GM19397 (cell line): ENCODE measurements at regions not wholly inside any gene's neighbourhood (a gene's known extent, or its start where the extent isn't known, plus 50 kb on each side); places are given as distances from the start of the nearest gene placed in this dataset.

Source experiments
- ATAC-seq: cut with Tn5 transposase; IDR thresholded peaks from one replicate; pipeline ENCODE4 v1.9.1; 2021; ENCODE audit warnings: mild to moderate bottlenecking, moderate library complexity; ENCODE audit not compliant: unreplicated experiment

DNA sequence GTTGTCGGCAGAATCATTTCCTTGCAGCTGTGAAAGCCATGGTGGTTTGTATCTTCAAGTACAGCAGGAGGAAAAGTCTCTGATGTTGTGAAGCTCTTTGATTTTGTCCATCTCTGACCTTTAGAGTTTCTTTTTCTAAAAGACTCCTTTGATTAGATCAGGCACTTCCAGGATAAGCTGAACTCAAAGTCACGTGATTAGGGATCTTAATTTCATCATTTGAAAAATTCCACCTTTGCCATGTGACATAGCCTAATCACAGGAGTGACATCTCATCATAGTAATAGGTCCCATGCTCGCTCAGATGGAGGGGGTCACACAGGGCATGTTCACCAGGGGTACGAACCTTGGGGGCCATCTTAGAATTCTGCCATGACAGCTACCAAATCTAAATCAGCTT is 441.5 kb upstream of the CDH4 start:
- ATAC-seq = no peak

GRCh38 chr20:60812561-60812960 is 439.5 kb upstream of the CDH4 start:
- ATAC-seq = no peak

DNA sequence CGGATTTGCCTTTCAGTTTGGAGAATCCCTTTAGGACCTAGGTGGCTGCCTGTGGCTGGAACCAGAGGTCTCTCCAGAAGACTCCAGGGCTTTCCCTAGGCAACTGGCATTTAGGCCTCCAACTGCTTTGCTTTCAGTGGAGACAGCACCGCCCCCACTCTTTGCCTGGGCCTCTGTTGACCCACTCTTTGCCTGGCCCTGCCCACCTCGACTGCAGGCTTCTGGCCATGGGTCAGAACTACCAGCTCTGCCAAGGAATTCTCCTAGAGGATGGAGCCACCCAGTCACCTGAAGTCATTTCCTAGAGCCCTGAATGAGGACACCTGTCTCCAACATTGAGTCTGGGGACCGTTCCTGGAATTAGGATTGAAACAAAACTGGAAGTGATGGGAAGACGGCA is 439.0 kb upstream of the CDH4 start:
- ATAC-seq = no peak

DNA sequence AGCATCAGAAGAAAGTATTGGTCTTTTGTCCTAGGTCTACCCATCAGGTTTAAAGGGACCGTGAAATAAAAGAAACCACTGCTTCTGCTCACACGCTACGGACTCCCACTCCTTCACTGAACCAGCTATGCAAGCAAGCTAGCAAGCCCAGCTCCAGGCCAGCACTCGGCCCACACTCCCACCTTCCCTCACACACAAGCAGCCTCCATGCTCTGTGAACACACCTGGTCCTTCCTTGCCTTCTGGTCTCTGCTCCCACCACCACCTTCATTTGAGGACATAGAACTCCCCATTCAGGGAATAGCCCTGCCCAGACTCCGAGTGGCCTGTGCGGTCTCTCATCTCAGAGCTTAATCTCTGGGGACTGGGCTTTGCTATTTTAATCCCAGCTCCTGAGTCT is 436.4 kb upstream of the CDH4 start:
- ATAC-seq = no peak

DNA sequence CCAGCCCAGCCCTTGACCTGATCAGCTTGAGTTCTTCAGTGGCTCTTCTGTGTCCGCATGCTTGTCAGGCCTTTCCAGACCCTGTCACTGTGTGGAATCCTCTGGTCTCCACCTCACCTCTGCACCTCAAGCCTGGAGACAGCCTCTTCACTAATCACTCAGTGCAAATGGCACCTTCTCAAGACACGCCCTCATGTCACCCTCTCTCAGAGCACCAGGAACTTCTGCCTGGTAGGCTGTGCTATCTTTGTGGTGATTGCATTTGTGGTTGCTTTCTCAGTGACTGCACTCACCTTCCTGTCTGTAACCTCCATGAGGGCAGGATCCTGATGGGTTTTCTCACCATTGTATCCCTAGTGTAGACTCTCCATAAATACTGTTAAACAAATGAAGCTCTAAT is 435.2 kb upstream of the CDH4 start:
- no peak for ATAC-seq

- no peak for ATAC-seq
Observed at GRCh38 chr20:60817891-60818290, 434.2 kb upstream of the CDH4 start.

DNA sequence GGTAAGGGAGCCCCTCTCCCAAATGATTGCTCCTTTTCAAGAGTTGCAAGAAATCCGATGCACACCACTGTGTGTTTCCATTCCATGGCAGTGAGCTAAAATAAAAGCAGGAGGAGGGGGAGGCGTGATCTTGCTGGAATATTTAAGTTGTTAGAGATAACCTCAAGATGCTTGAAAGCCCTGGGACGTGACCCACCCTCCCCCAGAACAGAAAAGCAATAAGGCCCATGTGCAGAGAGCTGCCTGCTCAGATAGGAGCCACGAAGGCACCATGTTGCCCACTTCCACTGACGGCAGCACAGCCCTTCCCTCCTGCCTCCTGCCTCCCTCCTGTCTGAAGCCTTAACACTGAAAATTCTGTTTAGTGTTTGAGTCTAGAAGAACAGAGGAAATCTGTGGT is 432.6 kb upstream of the CDH4 start:
- ATAC-seq = no peak

DNA sequence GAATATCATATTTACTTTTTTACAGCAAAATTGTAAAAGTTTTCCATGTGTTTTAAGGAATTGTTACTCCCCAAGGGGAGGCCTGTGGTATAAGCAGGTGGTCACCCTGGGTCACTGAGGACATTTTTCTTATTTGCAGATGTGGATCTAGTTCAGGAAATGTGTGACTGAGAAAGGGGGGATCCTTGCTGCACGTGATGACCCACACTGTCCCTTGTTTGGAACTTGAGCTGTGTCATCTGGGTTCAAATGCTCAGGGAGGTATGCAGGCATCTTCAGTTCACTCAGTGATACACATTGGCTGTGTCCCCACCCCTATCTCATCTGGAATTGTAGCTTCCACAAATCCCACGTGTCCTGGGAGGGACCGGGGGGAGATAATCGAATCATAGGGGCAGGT is 431.9 kb upstream of the CDH4 start:
- ATAC-seq = no peak

DNA sequence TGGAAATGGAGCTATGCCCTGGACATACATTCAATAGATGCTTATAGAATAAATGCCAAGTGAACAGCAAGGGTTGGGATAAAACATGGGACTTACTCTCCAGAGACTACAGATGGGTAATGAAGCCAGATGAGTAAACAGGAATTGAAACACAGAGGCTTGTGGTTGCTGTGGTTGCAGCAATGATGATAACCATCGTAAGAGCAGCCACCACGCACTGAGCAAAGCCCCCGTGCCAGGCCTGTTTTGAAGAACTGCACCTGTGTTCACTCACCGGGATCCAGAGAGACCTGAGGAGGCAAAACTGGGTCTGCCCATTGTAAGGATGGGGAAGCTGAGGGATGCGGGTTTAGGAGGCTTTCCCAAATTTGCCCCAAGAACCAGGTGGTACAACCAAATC is 431.1 kb upstream of the CDH4 start:
- ATAC-seq = no peak

GRCh38 chr20:60822699-60823607 is 429.1 kb upstream of the CDH4 start:
- ATAC-seq = no peak

DNA sequence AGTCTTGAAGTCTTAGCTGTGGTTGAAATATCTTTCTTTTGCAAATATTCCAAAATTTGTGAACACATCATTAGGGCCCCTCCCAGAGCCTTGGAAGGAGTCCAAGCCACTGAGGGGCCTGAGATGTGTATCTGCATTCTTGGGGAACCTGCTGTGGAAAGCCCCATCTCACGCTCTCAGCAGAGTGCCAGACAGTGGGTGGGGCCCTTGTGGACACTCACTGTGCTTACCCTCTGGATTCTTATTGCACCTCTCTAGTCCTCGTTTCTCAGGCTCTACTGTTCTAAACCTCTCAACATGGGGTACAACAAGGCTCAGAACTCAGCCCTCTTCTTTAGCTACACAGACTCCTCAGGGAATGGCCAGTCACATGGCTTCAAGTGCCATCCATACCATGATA is 416.2 kb upstream of the CDH4 start:
- no peak for ATAC-seq

DNA sequence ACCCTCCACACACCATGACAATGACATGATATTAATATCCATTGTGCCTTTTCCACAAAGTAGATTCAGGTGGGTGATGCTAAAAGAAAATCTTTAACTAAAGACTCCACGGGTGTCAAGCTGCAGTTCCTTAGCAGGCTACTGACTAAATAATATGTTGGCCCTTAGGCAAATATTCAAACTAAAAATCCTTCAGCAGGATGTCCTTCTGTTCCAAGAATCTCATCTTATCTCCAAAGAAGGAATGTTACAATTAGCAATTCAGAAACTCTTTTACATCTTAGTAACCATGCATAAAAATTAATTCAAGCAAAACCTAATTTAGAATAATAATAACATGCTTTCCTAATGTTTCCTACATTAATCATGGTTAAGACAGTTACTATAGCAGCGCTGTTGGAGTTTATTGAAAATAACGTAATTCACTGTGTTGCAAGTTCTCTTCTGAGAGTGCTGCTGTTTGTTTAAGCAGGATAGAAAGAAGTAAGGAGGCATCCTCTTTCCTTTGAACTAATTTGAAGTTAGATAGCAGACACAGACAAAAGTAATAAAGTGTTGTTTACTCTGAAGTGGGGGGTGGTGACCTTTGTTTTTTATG is 414.8 kb upstream of the CDH4 start:
- ATAC-seq = no peak

- ATAC-seq = no peak
Observed at GRCh38 chr20:60838297-60838696, 413.8 kb upstream of the CDH4 start.

GRCh38 chr20:60840971-60841370 is 411.1 kb upstream of the CDH4 start:
- no peak for ATAC-seq

GRCh38 chr20:60845146-60845545 is 406.9 kb upstream of the CDH4 start:
- ATAC-seq = no peak

DNA sequence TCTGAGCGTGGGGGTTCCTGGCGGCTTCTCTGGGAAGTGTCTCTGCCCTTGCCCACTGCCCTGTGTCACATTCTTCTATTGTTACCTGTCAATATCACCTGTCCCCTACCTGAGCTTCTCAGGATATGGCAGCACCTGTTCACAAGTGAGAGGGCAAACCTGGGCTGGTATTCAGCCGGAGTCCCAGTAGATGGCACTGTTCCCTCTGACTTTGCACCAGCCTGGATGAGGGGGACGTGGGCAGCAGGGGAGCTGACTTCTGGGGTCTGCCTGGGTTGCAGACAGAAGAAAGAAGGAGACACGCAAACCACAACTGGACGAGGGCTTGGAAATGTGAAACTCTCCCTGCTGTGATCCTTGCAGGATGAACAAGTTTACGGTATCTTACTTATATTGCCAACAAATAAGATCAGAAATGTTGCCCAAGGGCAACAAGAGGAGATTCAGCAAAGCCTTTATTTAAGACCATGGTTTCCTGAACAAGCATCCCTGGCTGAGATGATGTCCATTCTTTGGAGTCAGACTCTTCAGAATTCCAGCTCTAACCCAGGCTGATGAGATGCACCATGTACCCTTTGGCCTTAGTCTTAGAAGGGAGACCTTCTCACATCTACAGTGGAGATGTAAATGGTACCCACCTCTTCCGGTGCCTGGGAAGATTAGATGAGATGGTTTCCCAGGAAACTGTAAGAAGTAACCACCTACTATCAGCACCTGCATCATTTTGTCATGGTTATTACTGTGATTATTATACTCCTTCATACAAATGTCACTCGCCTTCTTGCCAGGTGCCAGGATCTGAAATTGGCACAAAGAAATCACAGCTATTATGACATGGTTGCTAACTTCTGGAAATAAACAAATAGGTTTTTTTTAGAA is 400.0 kb upstream of the CDH4 start:
- no peak for ATAC-seq

- ATAC-seq = no peak
Observed at GRCh38 chr20:60857708-60858107, 394.4 kb upstream of the CDH4 start.

GRCh38 chr20:60862601-60863000 is 389.5 kb upstream of the CDH4 start:
- no peak for ATAC-seq

DNA sequence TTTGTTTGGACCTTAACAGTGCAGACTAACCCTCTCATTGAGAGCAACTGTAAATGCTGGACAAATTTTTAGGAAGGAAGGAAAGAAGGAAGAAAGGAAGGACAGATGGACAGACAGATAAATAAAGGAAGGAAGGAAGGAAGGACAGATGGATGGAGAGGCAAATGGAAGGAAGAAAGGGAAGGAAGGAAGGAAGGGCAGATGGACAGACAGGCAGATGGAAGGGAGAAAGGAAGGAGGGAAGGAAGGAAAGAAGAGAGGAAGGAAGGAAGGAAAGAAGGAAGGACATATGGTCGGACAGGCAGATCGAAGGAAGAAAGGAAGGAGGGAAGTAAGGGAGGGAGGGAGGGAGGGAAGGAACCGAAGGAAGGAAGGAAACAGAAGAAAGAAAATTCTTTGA is 388.5 kb upstream of the CDH4 start:
- ATAC-seq = no peak

DNA sequence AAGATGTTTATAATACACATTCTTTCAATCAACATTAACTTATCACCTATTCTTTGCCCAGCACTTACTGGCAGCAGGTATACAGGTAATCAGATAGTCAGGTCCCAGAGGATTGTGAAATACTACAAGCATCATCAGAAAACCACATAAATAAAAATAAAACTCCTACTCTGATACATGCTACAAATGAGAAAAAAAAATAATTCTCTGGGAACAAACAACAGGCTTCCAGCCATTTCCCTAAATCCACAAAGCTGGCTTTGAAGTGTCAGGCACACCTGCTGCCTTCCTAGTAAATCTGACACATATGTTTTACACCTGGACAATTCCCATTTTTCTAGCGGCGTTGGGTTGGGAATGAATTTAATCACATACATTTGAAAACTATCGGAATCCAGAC is 384.5 kb upstream of the CDH4 start:
- ATAC-seq = no peak

DNA sequence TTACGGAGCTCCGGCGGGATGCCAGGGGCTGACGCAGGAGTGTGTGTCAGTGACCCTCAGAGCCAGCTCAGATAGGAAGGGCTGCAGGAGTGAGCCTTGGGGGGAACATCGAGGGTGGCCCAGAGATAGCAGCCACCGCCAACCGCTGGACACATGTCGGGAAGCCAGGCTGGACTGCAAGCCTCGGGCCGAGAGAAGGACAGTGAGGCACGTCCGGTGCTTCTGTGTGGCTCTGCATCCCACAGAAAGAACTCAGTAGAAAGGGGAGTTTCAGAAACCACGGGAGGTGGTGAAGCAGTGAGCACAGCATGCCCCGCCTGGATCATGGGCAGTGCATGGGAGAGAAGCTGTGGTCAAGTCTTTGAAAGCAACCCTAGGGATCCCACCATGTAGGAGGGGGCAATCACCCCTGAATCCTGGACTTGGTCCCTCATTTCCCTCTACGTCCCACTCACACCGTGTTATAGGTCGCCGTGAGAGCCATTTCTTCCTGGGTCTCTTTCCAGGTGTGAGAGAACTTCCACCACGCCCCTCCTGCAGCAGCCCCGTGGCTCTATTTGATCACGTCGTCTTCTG is 383.7 kb upstream of the CDH4 start:
- no peak for ATAC-seq
